GM12891 (cell line): ENCODE measurements at regions not wholly inside any gene's neighbourhood (a gene's known extent, or its start where the extent isn't known, plus 50 kb on each side); places are given as distances from the start of the nearest gene placed in this dataset.

Experiments
- DNase-seq: peaks from one replicate; pipeline ENCODE4 v3.0.0; 2011; ENCODE audit warnings: low spot score; ENCODE audit not compliant: insufficient read length
- FAIRE-seq: peaks from 2 replicates; lab custom pipeline; 2011; peaks lifted over from hg19 to GRCh38; lab: Jason Lieb, UNC
- PAX5 ChIP-seq: IDR thresholded peaks from 2 replicates; pipeline ENCODE4 v1.6.1; 2011; ENCODE audit warnings: low read length, moderate library complexity, mild to moderate bottlenecking; ENCODE audit not compliant: insufficient read depth, severe bottlenecking
- POLR2A ChIP-seq: IDR thresholded peaks from 2 replicates; pipeline ENCODE4 v1.6.1; 2011; ENCODE audit warnings: low read depth, low read length, control low read depth
- POLR2AphosphoS5 ChIP-seq: IDR thresholded peaks from 2 replicates; pipeline ENCODE4 v1.6.1; 2011; ENCODE audit warnings: low read depth, low read length, control low read depth
- POU2F2 ChIP-seq: IDR thresholded peaks from 2 replicates; pipeline ENCODE4 v1.6.1; 2011; ENCODE audit warnings: low read depth, mild to moderate bottlenecking, control low read depth, low read length, moderate library complexity
- SPI1 ChIP-seq: IDR thresholded peaks from 2 replicates; pipeline ENCODE4 v1.6.1; 2011; ENCODE audit warnings: low read depth, low read length, control low read depth
- TAF1 ChIP-seq: IDR thresholded peaks from 2 replicates; pipeline ENCODE4 v1.6.1; 2011; ENCODE audit warnings: low read depth, low read length, control low read depth

DNA sequence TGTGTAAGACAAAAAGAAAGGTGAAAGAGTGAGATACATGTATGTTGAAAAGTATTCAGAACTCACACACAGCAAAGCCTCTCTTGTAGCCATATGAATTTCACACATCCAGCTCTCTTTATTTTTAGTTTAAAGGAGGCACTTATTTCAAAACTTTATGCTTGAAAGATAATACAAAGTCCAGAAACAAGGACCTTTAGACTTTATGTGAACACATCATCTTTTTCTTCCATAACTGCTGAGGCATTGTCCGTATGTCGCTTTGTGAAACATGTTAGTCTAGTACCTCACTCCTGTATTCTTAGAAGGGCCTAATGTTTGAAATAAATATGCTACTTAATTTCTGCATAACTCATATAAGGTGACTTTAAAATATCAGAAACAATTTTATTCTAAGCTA, 763.4 kb downstream of the GBE1 start:
- TF ChIP-seq POLR2A, result no peak
- TF ChIP-seq TAF1, result no peak
- no peak for TF ChIP-seq POU2F2
- no peak for TF ChIP-seq POLR2AphosphoS5
- no peak for TF ChIP-seq SPI1
- no peak for TF ChIP-seq PAX5
- no peak for DNase-seq
- FAIRE-seq, result no peak

DNA sequence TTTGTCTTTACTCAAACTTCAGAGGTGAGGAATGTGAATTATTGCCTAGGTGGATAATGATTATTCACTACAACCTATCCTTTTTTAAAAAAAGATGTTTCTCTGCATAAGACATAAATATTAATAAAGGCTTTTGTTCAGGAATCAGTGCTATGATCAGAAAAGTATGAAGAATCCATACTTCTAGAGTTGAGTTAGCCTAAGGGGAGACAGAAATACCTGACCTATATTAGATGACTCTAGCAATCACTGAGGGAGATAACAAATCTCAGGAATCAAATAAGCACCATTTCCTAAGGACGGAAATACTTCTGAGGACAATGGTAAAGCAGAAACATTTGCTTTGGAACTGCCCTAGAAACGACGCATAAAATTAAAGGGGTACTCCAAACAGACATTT, 763.8 kb downstream of the GBE1 start:
- DNase-seq (no peak), FAIRE-seq (no peak)
- TF ChIP-seq TAF1, result no peak
- TF ChIP-seq POLR2A, result no peak
- TF ChIP-seq SPI1, result no peak
- TF ChIP-seq POU2F2, result no peak
- TF ChIP-seq POLR2AphosphoS5, result no peak
- no peak for TF ChIP-seq PAX5

DNA sequence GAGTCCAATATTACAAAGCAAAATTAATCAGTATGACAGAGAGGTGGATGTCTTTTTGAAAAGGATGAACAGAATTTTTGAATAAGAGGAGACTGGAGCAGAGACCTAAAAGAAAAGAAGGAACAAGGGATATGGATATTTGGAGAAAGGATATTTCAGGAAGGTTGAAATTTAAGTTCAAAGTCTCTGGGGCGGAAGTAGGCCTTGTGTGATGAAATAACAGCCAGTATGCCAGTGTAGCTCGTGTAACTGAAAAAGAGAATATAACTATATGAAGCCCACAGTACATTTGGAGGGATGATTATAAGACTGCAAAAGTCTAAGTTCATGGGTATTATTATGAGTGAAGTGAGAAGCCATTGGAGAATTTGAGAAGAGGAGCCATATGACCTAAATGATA, 766.7 kb downstream of the GBE1 start:
- TF ChIP-seq POU2F2, result no peak
- TF ChIP-seq TAF1, result no peak
- no peak for TF ChIP-seq POLR2A
- TF ChIP-seq POLR2AphosphoS5, result no peak
- no peak for TF ChIP-seq SPI1
- no peak for TF ChIP-seq PAX5
- FAIRE-seq (no peak), DNase-seq (no peak)

GRCh38 chr3:80994085-80994665, 767.3 kb downstream of the GBE1 start:
- no peak for DNase-seq
- FAIRE-seq, result no peak
- TF ChIP-seq POLR2A (no peak), SPI1 (no peak), PAX5 (no peak), TAF1 (no peak), POLR2AphosphoS5 (no peak), POU2F2 (no peak)

- no peak for FAIRE-seq
- TF ChIP-seq SPI1, result no peak
- no peak for TF ChIP-seq PAX5
- TF ChIP-seq TAF1, result no peak
- TF ChIP-seq POLR2AphosphoS5, result no peak
- TF ChIP-seq POU2F2, result no peak
- no peak for DNase-seq
These were observed 768.1 kb downstream of the GBE1 start for GRCh38 chr3:80993241-80993945.

DNA sequence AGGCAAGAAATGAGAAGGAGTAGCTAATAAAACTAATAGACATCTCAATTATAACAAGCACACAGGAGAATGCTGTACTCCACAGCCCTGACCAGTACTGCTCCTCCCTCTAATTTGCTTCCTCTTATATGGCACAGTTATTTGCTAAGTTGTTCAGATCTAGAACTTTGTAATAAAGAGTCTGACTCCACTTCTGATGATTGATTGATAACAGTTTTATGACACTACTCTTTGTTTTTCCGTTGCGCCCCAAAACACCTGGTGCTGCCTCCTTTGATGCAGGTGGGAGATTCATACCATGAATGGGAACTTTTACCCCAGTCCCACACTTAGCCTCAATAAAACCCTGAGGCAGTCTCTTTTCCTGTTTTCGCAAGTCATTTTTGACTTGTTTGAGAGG, 777.7 kb downstream of the GBE1 start:
- no peak for DNase-seq
- TF ChIP-seq PAX5 (no peak), POLR2AphosphoS5 (no peak), SPI1 (no peak), POLR2A (no peak), TAF1 (no peak), POU2F2 (no peak)
- no peak for FAIRE-seq

DNA sequence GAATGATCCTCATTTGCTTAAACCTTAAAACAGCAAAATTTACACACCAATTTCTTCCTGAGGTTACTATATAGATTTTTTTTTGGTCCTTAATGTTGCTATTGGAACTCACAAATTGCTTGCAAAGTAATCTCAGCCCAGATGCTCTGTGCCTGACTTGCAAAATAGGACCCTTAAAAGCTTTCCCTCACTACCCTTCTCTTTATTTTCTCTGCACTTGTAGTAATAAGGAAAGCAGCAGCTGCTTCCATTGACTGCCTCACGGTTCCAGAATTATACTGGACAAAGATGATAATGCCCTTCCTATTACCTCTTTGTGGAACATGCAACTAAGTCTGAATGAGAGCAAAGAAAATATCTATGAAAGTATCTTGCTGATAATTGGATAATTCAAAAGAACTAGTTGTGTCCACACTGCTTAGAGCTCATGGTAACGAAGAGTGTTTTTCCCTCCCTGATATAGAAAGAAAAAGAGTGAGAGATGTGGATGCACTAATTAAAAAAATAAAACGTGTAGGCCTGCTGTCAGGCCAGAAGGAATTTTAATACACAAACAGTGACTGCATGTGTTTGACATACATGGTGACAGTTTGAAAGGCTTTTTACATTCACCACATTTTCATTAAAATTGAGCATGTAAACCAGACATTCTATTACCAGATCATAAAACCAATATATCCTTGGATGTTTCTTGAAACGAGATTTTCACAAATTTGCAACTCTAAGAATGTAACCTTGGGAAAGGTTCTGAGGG, 783.1 kb downstream of the GBE1 start:
- FAIRE-seq (no peak), DNase-seq (no peak)
- TF ChIP-seq TAF1 (no peak), POLR2A (no peak), SPI1 (no peak)

DNA sequence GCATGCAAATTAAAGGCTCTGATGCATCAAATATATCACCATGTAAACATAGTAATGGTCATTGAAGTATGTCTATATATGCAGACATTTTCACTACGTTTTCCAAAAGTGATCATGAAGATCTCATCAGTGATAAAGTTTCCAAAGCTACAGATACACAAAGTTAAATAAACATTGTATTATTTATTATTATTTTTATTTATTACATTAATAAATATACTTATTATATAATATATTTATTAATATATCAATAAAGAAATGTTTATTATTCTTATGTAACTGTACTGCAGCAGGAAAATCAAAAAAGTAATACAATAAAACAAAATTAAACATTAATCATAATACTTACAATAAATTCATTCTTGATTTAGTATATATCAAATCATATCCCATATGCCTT, 791.2 kb downstream of the GBE1 start:
- FAIRE-seq (no peak), DNase-seq (no peak)
- TF ChIP-seq PAX5, result no peak
- no peak for TF ChIP-seq POLR2AphosphoS5
- no peak for TF ChIP-seq POU2F2
- no peak for TF ChIP-seq SPI1
- TF ChIP-seq POLR2A, result no peak
- TF ChIP-seq TAF1, result no peak

DNA sequence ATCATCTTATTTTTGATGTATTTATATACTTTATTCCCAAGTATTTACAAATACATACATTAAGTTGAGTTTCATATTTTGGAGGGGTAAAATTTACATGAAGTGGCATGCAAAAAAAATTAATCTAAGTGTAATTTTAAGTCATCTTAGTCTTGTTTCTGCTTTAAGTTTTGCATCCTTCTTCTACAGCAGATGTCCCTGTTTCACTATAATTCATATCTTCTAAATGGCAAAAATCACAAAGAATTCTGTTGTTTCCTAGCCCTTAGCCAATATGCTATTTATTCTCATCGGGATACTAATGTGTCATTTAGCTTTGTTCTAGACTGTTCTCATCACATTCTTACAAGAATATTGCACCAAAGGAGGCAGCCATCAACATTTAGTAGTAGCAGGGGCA, 831.9 kb downstream of the GBE1 start:
- FAIRE-seq, result no peak
- DNase-seq, result no peak
- TF ChIP-seq TAF1 (no peak), POLR2AphosphoS5 (no peak), SPI1 (no peak), POU2F2 (no peak)
